ENCODE measurements at regions not wholly inside any gene's neighbourhood (a gene's known extent, or its start where the extent isn't known, plus 50 kb on each side); places are given as distances from the start of the nearest gene placed in this dataset.

DNA sequence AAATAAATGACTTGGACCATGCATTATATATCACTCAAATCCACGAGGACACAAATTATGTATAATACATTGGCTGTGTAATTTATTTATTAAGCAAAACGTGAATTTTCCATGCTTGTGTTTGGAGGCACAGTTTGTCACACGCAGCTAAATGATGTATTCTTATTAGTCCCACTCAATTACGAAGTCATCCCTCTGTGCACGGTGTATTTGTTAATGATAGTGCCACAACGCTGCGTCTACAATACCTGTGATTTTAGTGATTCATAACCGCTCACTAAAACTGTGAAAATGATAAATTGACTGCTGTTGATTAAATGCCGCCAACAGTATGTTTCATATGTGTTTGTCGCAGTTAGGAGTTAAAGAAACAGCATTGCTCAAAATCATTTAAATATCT, 358.3 kb downstream of the ZNF516 start:
- Histone ChIP-seq H3K36me3 (ENCODE audit: low read length) (no peaks in the 10 kb centered on the region), H3F3A (ENCODE audit: insufficient read depth) (no peaks in the 10 kb centered on the region), H2AFZ (ENCODE audit: low read depth, low read length, severe bottlenecking) (no peak overlapping the region), H3K9me3 (ENCODE audit: insufficient read depth, low read length) (no peaks in the 10 kb centered on the region), H3K27me3 (ENCODE audit: low read length) (no peaks in the 10 kb centered on the region), H3K9ac (ENCODE audit: low read length) (no peak overlapping the region), H3K4me3 (ENCODE audit: insufficient read depth, low read length, poor library complexity, severe bottlenecking) (no peak overlapping the region), H3K4me2 (ENCODE audit: low read depth, low read length, poor library complexity, severe bottlenecking) (no peak overlapping the region), H4K20me1 (ENCODE audit: low read depth, low read length) (no peaks in the 10 kb centered on the region), H3K79me2 (ENCODE audit: insufficient read depth, low read length) (no peaks in the 10 kb centered on the region), H3K9me2 (replicated peaks; ENCODE audit: insufficient read depth, low read length) (no peaks in the 10 kb centered on the region), H3K27ac (ENCODE audit: low read depth, low read length) (no peak overlapping the region)
- TF ChIP-seq, protein P1, sequence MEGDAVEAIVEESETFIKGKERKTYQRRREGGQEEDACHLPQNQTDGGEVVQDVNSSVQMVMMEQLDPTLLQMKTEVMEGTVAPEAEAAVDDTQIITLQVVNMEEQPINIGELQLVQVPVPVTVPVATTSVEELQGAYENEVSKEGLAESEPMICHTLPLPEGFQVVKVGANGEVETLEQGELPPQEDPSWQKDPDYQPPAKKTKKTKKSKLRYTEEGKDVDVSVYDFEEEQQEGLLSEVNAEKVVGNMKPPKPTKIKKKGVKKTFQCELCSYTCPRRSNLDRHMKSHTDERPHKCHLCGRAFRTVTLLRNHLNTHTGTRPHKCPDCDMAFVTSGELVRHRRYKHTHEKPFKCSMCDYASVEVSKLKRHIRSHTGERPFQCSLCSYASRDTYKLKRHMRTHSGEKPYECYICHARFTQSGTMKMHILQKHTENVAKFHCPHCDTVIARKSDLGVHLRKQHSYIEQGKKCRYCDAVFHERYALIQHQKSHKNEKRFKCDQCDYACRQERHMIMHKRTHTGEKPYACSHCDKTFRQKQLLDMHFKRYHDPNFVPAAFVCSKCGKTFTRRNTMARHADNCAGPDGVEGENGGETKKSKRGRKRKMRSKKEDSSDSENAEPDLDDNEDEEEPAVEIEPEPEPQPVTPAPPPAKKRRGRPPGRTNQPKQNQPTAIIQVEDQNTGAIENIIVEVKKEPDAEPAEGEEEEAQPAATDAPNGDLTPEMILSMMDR (IDR thresholded peaks at IDR 0.05; ENCODE audit: insufficient read depth, low read length, poor library complexity, severe bottlenecking), result no peak
- no peak for TF ChIP-seq EZH2phosphoT487 (conservative IDR thresholded peaks at IDR 0.05; ENCODE audit: low read length)

DNA sequence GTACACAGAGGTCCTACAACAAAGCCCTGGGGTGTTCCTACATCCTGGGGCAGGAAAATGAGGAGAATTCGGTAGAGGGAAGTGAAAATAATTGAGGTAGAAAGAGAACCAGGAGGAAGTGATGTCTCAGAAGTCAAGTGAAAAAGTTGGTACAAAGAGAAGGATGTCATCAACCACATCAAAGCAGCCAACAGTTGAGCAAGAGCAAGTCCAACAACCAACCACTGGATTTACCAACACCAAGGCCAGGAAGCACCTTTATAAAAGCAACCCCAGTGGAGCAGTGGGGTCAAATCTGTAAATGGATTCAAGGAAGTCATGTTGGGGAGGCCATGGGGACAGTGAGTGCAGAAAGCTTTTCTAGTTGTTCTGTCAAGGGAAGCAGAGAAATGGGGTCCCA, 360.4 kb downstream of the ZNF516 start:
- Histone ChIP-seq H3K27ac (ENCODE audit: low read depth, low read length) (no peak overlapping the region), H3K4me3 (ENCODE audit: insufficient read depth, low read length, poor library complexity, severe bottlenecking) (no peak overlapping the region), H3K9ac (ENCODE audit: low read length) (no peak overlapping the region), H4K20me1 (ENCODE audit: low read depth, low read length) (no peaks in the 10 kb centered on the region), H3F3A (ENCODE audit: insufficient read depth) (no peaks in the 10 kb centered on the region), H3K79me2 (ENCODE audit: insufficient read depth, low read length) (no peaks in the 10 kb centered on the region), H3K27me3 (ENCODE audit: low read length) (no peaks in the 10 kb centered on the region), H2AFZ (ENCODE audit: low read depth, low read length, severe bottlenecking) (no peak overlapping the region), H3K9me2 (replicated peaks; ENCODE audit: insufficient read depth, low read length) (no peaks in the 10 kb centered on the region), H3K9me3 (ENCODE audit: insufficient read depth, low read length) (no peaks in the 10 kb centered on the region), H3K4me2 (ENCODE audit: low read depth, low read length, poor library complexity, severe bottlenecking) (no peak overlapping the region), H3K36me3 (ENCODE audit: low read length) (no peaks in the 10 kb centered on the region)
- TF ChIP-seq, protein P1 (IDR thresholded peaks at IDR 0.05; ENCODE audit: insufficient read depth, low read length, poor library complexity, severe bottlenecking), result no peak
- TF ChIP-seq EZH2phosphoT487 (conservative IDR thresholded peaks at IDR 0.05; ENCODE audit: low read length), result no peak

DNA sequence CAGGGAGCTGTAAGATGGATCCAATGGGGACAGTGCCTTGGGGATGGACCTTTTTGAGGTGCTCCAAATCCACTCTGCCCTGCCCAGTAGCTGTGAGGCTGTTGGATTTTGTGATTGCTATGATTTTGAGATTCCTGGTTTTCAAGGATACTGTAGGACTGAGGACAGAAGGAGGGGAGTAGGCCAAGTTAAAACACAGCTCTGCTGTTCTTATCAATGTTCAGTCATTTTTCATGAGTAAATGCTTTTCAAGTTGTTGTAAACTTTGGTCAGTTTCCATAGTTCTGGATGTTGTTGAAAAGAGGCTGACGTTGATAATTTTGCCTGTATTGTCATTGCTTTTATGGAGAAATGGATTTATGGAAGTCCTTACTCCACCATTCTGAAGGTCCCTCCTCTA, 361.2 kb downstream of the ZNF516 start:
- H3K27me3 ChIP-seq (ENCODE audit: low read length), result no peaks in the 10 kb centered on the region
- no peak overlapping the region for H3K27ac ChIP-seq (ENCODE audit: low read depth, low read length)
- H2AFZ ChIP-seq (ENCODE audit: low read depth, low read length, severe bottlenecking), result no peak overlapping the region
- H3K4me3 ChIP-seq (ENCODE audit: insufficient read depth, low read length, poor library complexity, severe bottlenecking), result no peak overlapping the region
- no peaks in the 10 kb centered on the region for H3K9me2 ChIP-seq (replicated peaks; ENCODE audit: insufficient read depth, low read length)
- TF ChIP-seq, protein P1 (IDR thresholded peaks at IDR 0.05; ENCODE audit: insufficient read depth, low read length, poor library complexity, severe bottlenecking), result no peak
- TF ChIP-seq EZH2phosphoT487 (conservative IDR thresholded peaks at IDR 0.05; ENCODE audit: low read length), result no peak
- H3K9ac ChIP-seq (ENCODE audit: low read length), result no peak overlapping the region
- H3K9me3 ChIP-seq (ENCODE audit: insufficient read depth, low read length), result no peaks in the 10 kb centered on the region
- no peaks in the 10 kb centered on the region for H3K79me2 ChIP-seq (ENCODE audit: insufficient read depth, low read length)
- no peaks in the 10 kb centered on the region for H3F3A ChIP-seq (ENCODE audit: insufficient read depth)
- no peaks in the 10 kb centered on the region for H3K36me3 ChIP-seq (ENCODE audit: low read length)
- no peak overlapping the region for H3K4me2 ChIP-seq (ENCODE audit: low read depth, low read length, poor library complexity, severe bottlenecking)
- no peaks in the 10 kb centered on the region for H4K20me1 ChIP-seq (ENCODE audit: low read depth, low read length)
